ENCODE measurements at regions not wholly inside any gene's neighbourhood (a gene's known extent, or its start where the extent isn't known, plus 50 kb on each side); places are given as distances from the start of the nearest gene placed in this dataset.
A peak's percentile ranks its signal among the peaks of the same experiment; 100 is the strongest.

GRCh38 chr12:34291426-34291901 is 269.2 kb downstream of the ALG10 start:
- DNase-seq (peak in 1 of 2 donors; percentile 7), ATAC-seq (no peak)
- peaks cover 4 to 27% of the 10 kb centered on the region in 2 donors for H3K9me3 Mint-ChIP-seq
- peaks cover 79% of the 10 kb centered on the region for H3K9me3 ChIP-seq (ENCODE audit: control insufficient read depth, insufficient read depth, low read length)
- no peak for TF ChIP-seq CTCF (IDR thresholded peaks at IDR 0.05)
- no peak overlapping the region for H3K4me3 Mint-ChIP-seq
- no peaks in the 10 kb centered on the region for H3K36me3 ChIP-seq (ENCODE audit: control insufficient read depth, insufficient read depth, low read length)
- H3K27me3 Mint-ChIP-seq (ENCODE audit: low read depth in 2 of 2) = no peaks in the 10 kb centered on the region
- no peaks in the 10 kb centered on the region for H3K4me1 ChIP-seq (ENCODE audit: control insufficient read depth, insufficient read depth, low read length)
- H3K4me3 ChIP-seq (ENCODE audit: low read length) = no peak overlapping the region
- H3K27ac ChIP-seq (ENCODE audit: low read length) = no peak overlapping the region
- H3K4me1 Mint-ChIP-seq = no peaks in the 10 kb centered on the region
- intact Hi-C loops (cut with micrococcal nuclease) = no loop called here
- 85% methylated on average over 19 of the region's 19 CpGs for WGBS (ENCODE audit: insufficient coverage)
- no peaks in the 10 kb centered on the region for H3K27me3 ChIP-seq (ENCODE audit: control insufficient read depth, insufficient read depth, low read length)
- H3K27ac Mint-ChIP-seq = no peak overlapping the region
- no peaks in the 10 kb centered on the region for H3K36me3 Mint-ChIP-seq

- Mint-ChIP-seq H3K9me3 (peaks cover 4 to 30% of the 10 kb centered on the region in 2 donors), H3K27ac (no peak overlapping the region), H3K27me3 (ENCODE audit: low read depth in 2 of 2) (no peaks in the 10 kb centered on the region), H3K4me1 (no peaks in the 10 kb centered on the region), H3K36me3 (no peaks in the 10 kb centered on the region), H3K4me3 (no peak overlapping the region)
- no peak for TF ChIP-seq CTCF (IDR thresholded peaks at IDR 0.05)
- Histone ChIP-seq H3K4me1 (ENCODE audit: control insufficient read depth, insufficient read depth, low read length) (no peaks in the 10 kb centered on the region), H3K9me3 (ENCODE audit: control insufficient read depth, insufficient read depth, low read length) (peaks cover 79% of the 10 kb centered on the region), H3K27me3 (ENCODE audit: control insufficient read depth, insufficient read depth, low read length) (no peaks in the 10 kb centered on the region), H3K27ac (ENCODE audit: low read length) (no peak overlapping the region), H3K4me3 (ENCODE audit: low read length) (no peak overlapping the region), H3K36me3 (ENCODE audit: control insufficient read depth, insufficient read depth, low read length) (no peaks in the 10 kb centered on the region)
- peak in 1 of 2 donors; percentile 7 for DNase-seq
- intact Hi-C loops (cut with micrococcal nuclease) = no loop called here
- 83% methylated on average over 34 of the region's 34 CpGs for WGBS (ENCODE audit: insufficient coverage)
- no peak for ATAC-seq
These were observed 270.7 kb downstream of the ALG10 start for GRCh38 chr12:34292736-34293625.

- DNase-seq (no peak), ATAC-seq (no peak)
- peaks cover 6 to 33% of the 10 kb centered on the region in 2 donors for H3K9me3 Mint-ChIP-seq
- H3K4me1 Mint-ChIP-seq = no peaks in the 10 kb centered on the region
- Histone ChIP-seq H3K36me3 (ENCODE audit: control insufficient read depth, insufficient read depth, low read length) (no peaks in the 10 kb centered on the region), H3K4me3 (ENCODE audit: low read length) (no peak overlapping the region), H3K27me3 (ENCODE audit: control insufficient read depth, insufficient read depth, low read length) (no peaks in the 10 kb centered on the region), H3K27ac (ENCODE audit: low read length) (no peak overlapping the region), H3K4me1 (ENCODE audit: control insufficient read depth, insufficient read depth, low read length) (no peaks in the 10 kb centered on the region), H3K9me3 (ENCODE audit: control insufficient read depth, insufficient read depth, low read length) (peaks cover 76% of the 10 kb centered on the region)
- no peak overlapping the region for H3K27ac Mint-ChIP-seq
- H3K4me3 Mint-ChIP-seq = no peak overlapping the region
- H3K36me3 Mint-ChIP-seq = no peaks in the 10 kb centered on the region
- WGBS (ENCODE audit: insufficient coverage) = 74% methylated on average over 13 of the region's 13 CpGs
- no peak for TF ChIP-seq CTCF (IDR thresholded peaks at IDR 0.05)
- intact Hi-C loops (cut with micrococcal nuclease) = no loop called here
- no peaks in the 10 kb centered on the region for H3K27me3 Mint-ChIP-seq (ENCODE audit: low read depth in 2 of 2)
These were observed 271.8 kb downstream of the ALG10 start for GRCh38 chr12:34294137-34294536.
